CD4-positive, alpha-beta memory T cell (primary cell): ENCODE measurements at regions not wholly inside any gene's neighbourhood (a gene's known extent, or its start where the extent isn't known, plus 50 kb on each side); places are given as distances from the start of the nearest gene placed in this dataset.

Experiments used
- CTCF ChIA-PET: fragments of 350-600 bp; sonication (Branson Sonifier 250); formaldehyde crosslinking; loops from one replicate; lab custom pipeline; 2021; ENCODE audit warnings: inconsistent platforms; ENCODE audit not compliant: partially characterized antibody; lab: Charles Lee
- POLR2A ChIA-PET: fragments of 350-600 bp; sonication (Branson Sonifier 250); formaldehyde crosslinking; loops from one replicate; lab custom pipeline; 2021; ENCODE audit not compliant: partially characterized antibody; lab: Charles Lee
- DNase-seq, 5 donors: peaks; one replicate each; pipeline versions ENCODE4 v3.0.0 to v3.0.0-alpha.2; 2020 to 2022; ENCODE audit warnings: mixed read lengths in 1 of 5
- H3K27ac ChIP-seq: one replicate; pipeline ENCODE4 v1.7.0; 2013; ENCODE audit warnings: low read depth, low read length
- H3K27me3 ChIP-seq: 2 replicates; pipeline ENCODE4 v1.7.0; 2013; ENCODE audit warnings: mild to moderate bottlenecking, low read length, moderate library complexity; ENCODE audit not compliant: insufficient read depth
- H3K36me3 ChIP-seq: 2 replicates; pipeline ENCODE4 v1.7.0; 2013; ENCODE audit warnings: mild to moderate bottlenecking, low read length, moderate library complexity; ENCODE audit not compliant: insufficient read depth
- H3K4me1 ChIP-seq: 2 replicates; pipeline ENCODE4 v1.7.0; 2013; ENCODE audit warnings: mild to moderate bottlenecking, low read length, moderate library complexity; ENCODE audit not compliant: insufficient read depth
- H3K4me3 ChIP-seq, 2 donors: one replicate each; pipeline ENCODE4 v1.7.0; 2013; ENCODE audit warnings: low read length in 2 of 2, mild to moderate bottlenecking in 1 of 2
- H3K9me3 ChIP-seq, 2 donors: one replicate each; pipeline ENCODE4 v1.7.0; 2013; ENCODE audit warnings: low read length in 2 of 2, control low read depth in 1 of 2; ENCODE audit not compliant: control insufficient read depth in 1 of 2
- H3K27ac Mint-ChIP-seq, 7 donors: one replicate each; pipeline ENCODE4 v1.8.0; 2020 to 2021; ENCODE audit warnings: mixed read lengths in 7 of 7, mild to moderate bottlenecking in 6 of 7, inconsistent platforms in 3 of 7, moderate library complexity in 3 of 7
- H3K27me3 Mint-ChIP-seq, 2 donors: one replicate each; pipeline ENCODE4 v1.8.0; 2020 to 2021; ENCODE audit warnings: mixed read lengths in 2 of 2
- H3K36me3 Mint-ChIP-seq, 2 donors: one replicate each; pipeline ENCODE4 v1.8.0; 2020 to 2021; ENCODE audit warnings: mixed read lengths in 2 of 2, inconsistent platforms in 1 of 2, mild to moderate bottlenecking in 1 of 2
- H3K4me1 Mint-ChIP-seq, 4 donors: one replicate each; pipeline ENCODE4 v1.8.0; 2020 to 2021; ENCODE audit warnings: mixed read lengths in 4 of 4, mild to moderate bottlenecking in 1 of 4
- H3K4me3 Mint-ChIP-seq, 8 donors: one replicate each; pipeline ENCODE4 v1.8.0; 2020 to 2021; ENCODE audit warnings: mixed read lengths in 8 of 8, mild to moderate bottlenecking in 7 of 8, moderate library complexity in 6 of 8, inconsistent platforms in 3 of 8
- H3K9me3 Mint-ChIP-seq, 8 donors: one replicate each; pipeline ENCODE4 v1.8.0; 2020 to 2021; ENCODE audit warnings: mixed read lengths in 8 of 8, mild to moderate bottlenecking in 5 of 8, inconsistent platforms in 3 of 8, moderate library complexity in 1 of 8
- intact Hi-C: fragments of 100-400 bp; cut with micrococcal nuclease; formaldehyde crosslinking; loops from one replicate; pipeline ENCODE4 v1.15.1; 2023

DNA sequence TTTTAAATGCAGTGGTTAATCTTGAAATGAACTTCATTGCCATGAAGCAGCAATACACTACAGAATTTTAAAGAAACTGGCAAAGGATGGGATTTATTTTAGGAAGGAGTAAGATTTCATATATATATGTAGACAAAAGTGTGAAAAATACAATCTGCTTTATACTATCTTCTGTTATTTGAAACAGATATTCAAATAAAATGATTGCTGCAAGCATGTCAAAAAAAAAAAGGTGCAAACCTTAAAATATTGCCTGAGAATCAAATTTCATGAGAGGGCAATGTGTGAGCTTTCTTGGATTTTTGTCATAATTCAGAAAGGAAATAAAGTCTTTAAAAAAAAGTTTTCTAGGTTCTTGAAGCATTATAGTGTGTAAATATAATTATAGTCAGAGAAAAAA, 705.0 kb upstream of the CDH10 start:
- ChIA-PET CTCF (no interaction called here), POLR2A (no interaction called here)
- intact Hi-C loops, result no loop called here
- Histone ChIP-seq H3K9me3 (no peaks in the 10 kb centered on the region), H3K4me1 (no peaks in the 10 kb centered on the region), H3K27ac (no peak overlapping the region), H3K36me3 (no peaks in the 10 kb centered on the region), H3K4me3 (no peak overlapping the region), H3K27me3 (no peaks in the 10 kb centered on the region)
- DNase-seq, result no peak
- H3K27ac Mint-ChIP-seq, result no peak overlapping the region
- H3K9me3 Mint-ChIP-seq, result peaks cover 0 to 20% (median 15%) of the 10 kb centered on the region in 8 donors
- H3K27me3 Mint-ChIP-seq, result no peaks in the 10 kb centered on the region
- H3K4me1 Mint-ChIP-seq, result no peaks in the 10 kb centered on the region
- H3K36me3 Mint-ChIP-seq, result no peaks in the 10 kb centered on the region
- no peak overlapping the region for H3K4me3 Mint-ChIP-seq

DNA sequence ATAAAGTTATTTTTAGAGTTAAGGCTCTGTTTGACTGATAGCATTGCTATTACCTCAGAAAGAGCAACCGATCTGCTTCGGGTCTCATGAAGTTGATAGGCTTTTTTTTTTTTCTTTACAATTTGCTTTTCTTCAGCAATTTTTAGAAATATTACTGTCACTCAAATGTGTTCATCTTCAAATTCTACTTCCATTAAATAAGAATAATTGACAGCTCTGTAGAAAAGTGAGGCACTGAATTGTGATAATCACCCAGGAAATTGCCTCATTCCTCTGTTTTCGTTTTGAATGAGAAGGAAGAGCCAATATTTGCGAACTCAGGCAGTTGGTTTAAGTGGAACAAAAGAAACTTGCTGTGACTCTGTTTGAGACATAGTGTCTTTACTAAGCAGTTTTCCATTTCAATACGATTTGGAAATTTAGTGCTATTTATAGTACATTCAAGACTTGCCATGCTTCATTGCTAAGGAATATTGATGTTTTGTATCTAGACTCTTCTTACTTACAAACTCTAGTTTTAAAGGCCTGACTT, 700.5 kb upstream of the CDH10 start:
- DNase-seq, result no peak
- intact Hi-C loops, result no loop called here
- no peaks in the 10 kb centered on the region for H3K4me1 ChIP-seq
- no peaks in the 10 kb centered on the region for H3K36me3 ChIP-seq
- no peak overlapping the region for H3K27ac Mint-ChIP-seq
- no peak overlapping the region for H3K4me3 Mint-ChIP-seq
- no peaks in the 10 kb centered on the region for H3K9me3 ChIP-seq
- CTCF ChIA-PET, result no interaction called here
- no peaks in the 10 kb centered on the region for H3K27me3 Mint-ChIP-seq
- H3K4me3 ChIP-seq, result no peak overlapping the region
- H3K9me3 Mint-ChIP-seq, result peaks cover 4 to 18% (median 14%) of the 10 kb centered on the region in 8 donors
- POLR2A ChIA-PET, result no interaction called here
- no peaks in the 10 kb centered on the region for H3K4me1 Mint-ChIP-seq
- H3K36me3 Mint-ChIP-seq, result no peaks in the 10 kb centered on the region
- no peak overlapping the region for H3K27ac ChIP-seq
- no peaks in the 10 kb centered on the region for H3K27me3 ChIP-seq

GRCh38 chr5:25339541-25339940, 694.8 kb upstream of the CDH10 start:
- Histone ChIP-seq H3K27me3 (no peaks in the 10 kb centered on the region), H3K36me3 (no peaks in the 10 kb centered on the region), H3K4me3 (no peak overlapping the region), H3K4me1 (no peaks in the 10 kb centered on the region), H3K9me3 (peaks cover 0 to 6% of the 10 kb centered on the region in 2 donors), H3K27ac (no peak overlapping the region)
- DNase-seq, result no peak
- Mint-ChIP-seq H3K27me3 (no peaks in the 10 kb centered on the region), H3K4me3 (no peak overlapping the region), H3K36me3 (no peaks in the 10 kb centered on the region), H3K27ac (no peak overlapping the region), H3K9me3 (peaks cover 7 to 22% (median 15%) of the 10 kb centered on the region in 8 donors), H3K4me1 (no peaks in the 10 kb centered on the region)
- intact Hi-C loops, result no loop called here
- ChIA-PET POLR2A (no interaction called here), CTCF (no interaction called here)

DNA sequence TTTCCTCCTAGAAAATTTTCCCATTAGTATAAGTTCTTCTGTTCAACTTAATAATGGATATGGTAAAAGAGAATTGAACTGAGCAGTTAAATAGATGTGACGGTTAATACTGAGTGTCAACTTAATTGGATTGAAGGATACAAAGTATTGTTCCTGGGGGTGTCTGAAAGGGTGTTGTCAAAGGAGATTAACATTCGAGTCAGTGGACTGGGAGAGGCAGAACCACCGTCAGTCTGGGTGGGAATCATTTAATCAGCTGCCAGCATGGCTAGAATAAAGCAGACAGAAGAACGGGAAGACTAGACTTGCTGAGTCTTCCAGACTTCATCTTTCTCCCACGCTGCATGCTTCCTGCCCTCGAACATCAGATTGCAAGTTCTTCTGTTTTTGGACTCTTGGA, 689.6 kb upstream of the CDH10 start:
- no peak overlapping the region for H3K27ac Mint-ChIP-seq
- ChIA-PET CTCF (no interaction called here), POLR2A (no interaction called here)
- intact Hi-C loops, result no loop called here
- no peaks in the 10 kb centered on the region for H3K27me3 ChIP-seq
- no peaks in the 10 kb centered on the region for H3K27me3 Mint-ChIP-seq
- H3K36me3 Mint-ChIP-seq, result no peaks in the 10 kb centered on the region
- H3K9me3 ChIP-seq, result no peaks in the 10 kb centered on the region
- H3K4me1 ChIP-seq, result no peaks in the 10 kb centered on the region
- H3K4me3 ChIP-seq, result no peak overlapping the region
- no peaks in the 10 kb centered on the region for H3K4me1 Mint-ChIP-seq
- no peak overlapping the region for H3K4me3 Mint-ChIP-seq
- H3K9me3 Mint-ChIP-seq, result peaks cover 0 to 16% (median 6%) of the 10 kb centered on the region in 8 donors
- DNase-seq, result no peak
- H3K36me3 ChIP-seq, result no peaks in the 10 kb centered on the region
- no peak overlapping the region for H3K27ac ChIP-seq

DNA sequence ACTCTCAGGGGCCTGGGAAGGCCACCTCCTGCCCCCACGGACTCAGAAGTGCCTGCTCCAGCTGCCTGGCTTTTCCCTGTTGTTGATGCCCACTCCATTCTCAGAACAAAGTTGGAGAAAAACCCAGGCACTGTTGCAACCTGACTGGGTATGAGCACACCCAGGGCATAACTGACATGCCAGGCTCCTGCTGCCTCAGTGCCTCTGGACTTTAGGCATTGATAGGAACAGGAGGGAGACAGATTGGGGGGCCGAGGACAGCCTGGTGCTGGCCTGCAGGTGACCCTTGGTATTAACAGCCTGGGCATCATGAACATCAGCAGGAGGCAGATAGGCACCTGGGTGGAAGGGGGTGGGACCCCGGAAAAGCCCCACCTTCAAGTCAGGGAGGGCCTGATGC, 685.9 kb upstream of the CDH10 start:
- intact Hi-C loops, result no loop called here
- H3K9me3 ChIP-seq, result no peaks in the 10 kb centered on the region
- ChIA-PET CTCF (no interaction called here), POLR2A (no interaction called here)
- Mint-ChIP-seq H3K4me3 (no peak overlapping the region), H3K27me3 (no peaks in the 10 kb centered on the region), H3K4me1 (no peaks in the 10 kb centered on the region), H3K27ac (no peak overlapping the region), H3K9me3 (peaks cover 0 to 8% (median 4%) of the 10 kb centered on the region in 8 donors), H3K36me3 (no peaks in the 10 kb centered on the region)
- H3K4me1 ChIP-seq, result no peaks in the 10 kb centered on the region
- no peak overlapping the region for H3K27ac ChIP-seq
- no peak for DNase-seq
- H3K27me3 ChIP-seq, result no peaks in the 10 kb centered on the region
- no peaks in the 10 kb centered on the region for H3K36me3 ChIP-seq
- H3K4me3 ChIP-seq, result no peak overlapping the region

DNA sequence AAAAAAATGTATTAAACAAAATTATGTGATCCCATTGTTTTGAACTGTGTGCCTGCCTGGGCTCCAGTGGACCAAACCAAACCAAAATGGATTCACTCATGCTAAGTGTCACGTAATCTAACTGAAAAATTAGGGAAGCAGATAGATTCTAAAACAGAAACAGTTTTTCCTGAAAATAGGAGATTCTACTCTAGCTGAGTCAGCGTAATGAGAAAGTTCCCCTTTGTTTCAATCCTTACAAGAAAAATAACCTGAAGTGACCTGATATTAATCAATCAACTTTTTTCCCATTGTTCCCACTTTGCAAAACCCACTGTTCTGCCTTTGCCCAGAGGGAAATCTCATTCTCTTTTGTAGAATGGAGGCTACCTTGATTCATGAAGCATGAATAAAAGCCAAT, 682.4 kb upstream of the CDH10 start:
- H3K4me1 Mint-ChIP-seq, result no peaks in the 10 kb centered on the region
- Histone ChIP-seq H3K4me3 (no peak overlapping the region), H3K27me3 (no peaks in the 10 kb centered on the region), H3K36me3 (no peaks in the 10 kb centered on the region), H3K27ac (no peak overlapping the region), H3K4me1 (no peaks in the 10 kb centered on the region), H3K9me3 (no peaks in the 10 kb centered on the region)
- no peaks in the 10 kb centered on the region for H3K36me3 Mint-ChIP-seq
- DNase-seq, result no peak
- peaks cover 0 to 15% (median 4%) of the 10 kb centered on the region in 8 donors for H3K9me3 Mint-ChIP-seq
- CTCF ChIA-PET, result no interaction called here
- POLR2A ChIA-PET, result no interaction called here
- no peak overlapping the region for H3K4me3 Mint-ChIP-seq
- no peak overlapping the region for H3K27ac Mint-ChIP-seq
- H3K27me3 Mint-ChIP-seq, result no peaks in the 10 kb centered on the region
- intact Hi-C loops, result no loop called here

- Histone ChIP-seq H3K36me3 (no peaks in the 10 kb centered on the region), H3K27ac (no peak overlapping the region), H3K4me3 (no peak overlapping the region), H3K9me3 (no peaks in the 10 kb centered on the region), H3K4me1 (no peaks in the 10 kb centered on the region), H3K27me3 (no peaks in the 10 kb centered on the region)
- no peak overlapping the region for H3K4me3 Mint-ChIP-seq
- ChIA-PET POLR2A (no interaction called here), CTCF (no interaction called here)
- peaks cover 3 to 14% (median 5%) of the 10 kb centered on the region in 8 donors for H3K9me3 Mint-ChIP-seq
- intact Hi-C loops, result no loop called here
- H3K4me1 Mint-ChIP-seq, result no peaks in the 10 kb centered on the region
- DNase-seq, result no peak
- H3K27ac Mint-ChIP-seq, result no peak overlapping the region
- no peaks in the 10 kb centered on the region for H3K27me3 Mint-ChIP-seq
- no peaks in the 10 kb centered on the region for H3K36me3 Mint-ChIP-seq
Observed at GRCh38 chr5:25301836-25302235, 657.1 kb upstream of the CDH10 start.

- no peaks in the 10 kb centered on the region for H3K27me3 Mint-ChIP-seq
- Histone ChIP-seq H3K4me1 (no peaks in the 10 kb centered on the region), H3K27ac (no peak overlapping the region), H3K4me3 (no peak overlapping the region), H3K9me3 (no peaks in the 10 kb centered on the region), H3K36me3 (no peaks in the 10 kb centered on the region), H3K27me3 (no peaks in the 10 kb centered on the region)
- POLR2A ChIA-PET, result no interaction called here
- no peaks in the 10 kb centered on the region for H3K36me3 Mint-ChIP-seq
- no peaks in the 10 kb centered on the region for H3K4me1 Mint-ChIP-seq
- CTCF ChIA-PET, result no interaction called here
- intact Hi-C loops, result no loop called here
- DNase-seq, result no peak
- no peak overlapping the region for H3K27ac Mint-ChIP-seq
- no peak overlapping the region for H3K4me3 Mint-ChIP-seq
- peaks cover 0 to 15% (median 8%) of the 10 kb centered on the region in 8 donors for H3K9me3 Mint-ChIP-seq
Observed at GRCh38 chr5:25295067-25295466, 650.3 kb upstream of the CDH10 start.
